ENCODE measurements at regions not wholly inside any gene's neighbourhood (a gene's known extent, or its start where the extent isn't known, plus 50 kb on each side); places are given as distances from the start of the nearest gene placed in this dataset.

DNA sequence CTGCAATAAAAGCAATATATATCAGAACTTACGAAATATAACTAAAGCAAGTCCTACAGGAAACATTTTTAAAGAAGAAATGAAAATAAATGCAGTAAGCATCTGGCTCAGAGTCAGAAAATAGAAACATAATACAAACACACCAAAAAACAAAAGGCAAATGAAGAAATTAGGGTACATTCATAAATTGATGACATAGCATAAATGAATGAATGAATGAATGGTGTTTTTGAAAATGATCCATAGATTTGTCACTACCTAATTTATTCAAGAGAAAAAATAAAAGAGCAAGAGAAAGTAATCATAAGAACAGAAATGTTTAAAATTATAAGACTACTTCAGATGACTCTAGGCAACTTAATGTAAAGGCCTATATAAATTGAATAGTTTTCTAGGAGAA is 226.1 kb upstream of the CDH20 start:
- TF ChIP-seq, protein P1, sequence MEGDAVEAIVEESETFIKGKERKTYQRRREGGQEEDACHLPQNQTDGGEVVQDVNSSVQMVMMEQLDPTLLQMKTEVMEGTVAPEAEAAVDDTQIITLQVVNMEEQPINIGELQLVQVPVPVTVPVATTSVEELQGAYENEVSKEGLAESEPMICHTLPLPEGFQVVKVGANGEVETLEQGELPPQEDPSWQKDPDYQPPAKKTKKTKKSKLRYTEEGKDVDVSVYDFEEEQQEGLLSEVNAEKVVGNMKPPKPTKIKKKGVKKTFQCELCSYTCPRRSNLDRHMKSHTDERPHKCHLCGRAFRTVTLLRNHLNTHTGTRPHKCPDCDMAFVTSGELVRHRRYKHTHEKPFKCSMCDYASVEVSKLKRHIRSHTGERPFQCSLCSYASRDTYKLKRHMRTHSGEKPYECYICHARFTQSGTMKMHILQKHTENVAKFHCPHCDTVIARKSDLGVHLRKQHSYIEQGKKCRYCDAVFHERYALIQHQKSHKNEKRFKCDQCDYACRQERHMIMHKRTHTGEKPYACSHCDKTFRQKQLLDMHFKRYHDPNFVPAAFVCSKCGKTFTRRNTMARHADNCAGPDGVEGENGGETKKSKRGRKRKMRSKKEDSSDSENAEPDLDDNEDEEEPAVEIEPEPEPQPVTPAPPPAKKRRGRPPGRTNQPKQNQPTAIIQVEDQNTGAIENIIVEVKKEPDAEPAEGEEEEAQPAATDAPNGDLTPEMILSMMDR (IDR thresholded peaks at IDR 0.05; ENCODE audit: insufficient read depth, low read depth, low read length): no peak
- TF ChIP-seq EZH2 (IDR thresholded peaks at IDR 0.05; ENCODE audit: insufficient read depth, low read length): no peak

Data from astrocyte (in vitro differentiated cells and primary cell).